OCI-LY3 (cell line): ENCODE measurements at regions not wholly inside any gene's neighbourhood (a gene's known extent, or its start where the extent isn't known, plus 50 kb on each side); places are given as distances from the start of the nearest gene placed in this dataset.

Experiments
- CTCF ChIP-seq: fragments of 200-600, 300-600 bp; sonication (generic); IDR thresholded peaks from 2 replicates; pipeline ENCODE4 v1.5.1; 2014; ENCODE audit warnings: antibody characterized with exemption, low read length, low read depth
- EZH2phosphoT487 ChIP-seq: fragments of 200-600 bp; shearing (Covaris generic); IDR thresholded peaks from 2 replicates; pipeline ENCODE4 v1.6.1; 2018; ENCODE audit warnings: antibody characterized with exemption, mixed run types, low read depth

GRCh38 chr9:117784996-117785395 lies 80.8 kb downstream of the TLR4 start:
- no peak for TF ChIP-seq CTCF
- TF ChIP-seq EZH2phosphoT487, result no peak
